GM19438 (cell line): ENCODE measurements at regions not wholly inside any gene's neighbourhood (a gene's known extent, or its start where the extent isn't known, plus 50 kb on each side); places are given as distances from the start of the nearest gene placed in this dataset.
"Not testable (repeated sequence)": the region's sequence is repeated elsewhere in the genome, so short reads cannot be mapped to it uniquely, and the experiment has no call there.

Experiments used
- ATAC-seq: cut with Tn5 transposase; IDR thresholded peaks from one replicate; pipeline ENCODE4 v1.9.1; 2021; ENCODE audit warnings: low read depth; ENCODE audit not compliant: unreplicated experiment

GRCh38 chr20:25853718-25854388 is 157.2 kb upstream of the ZNF337 start:
- not testable (repeated sequence) for ATAC-seq

GRCh38 chr20:25852968-25853717 is 156.5 kb upstream of the ZNF337 start:
- not testable (repeated sequence) for ATAC-seq

- ATAC-seq: not testable (repeated sequence)
Observed at GRCh38 chr20:25850133-25850532, 153.5 kb upstream of the ZNF337 start.

- no peak for ATAC-seq
Observed at GRCh38 chr20:25848222-25848621, 151.6 kb upstream of the ZNF337 start.

- ATAC-seq: not testable (repeated sequence)
Observed at GRCh38 chr20:25844640-25845039, 148.0 kb upstream of the ZNF337 start.

GRCh38 chr20:25813511-25813910 is 116.9 kb upstream of the ZNF337 start:
- not testable (repeated sequence) for ATAC-seq

- not testable (repeated sequence) for ATAC-seq
Observed at GRCh38 chr20:25798174-25798993, 101.7 kb upstream of the ZNF337 start.

GRCh38 chr20:25797062-25797461 is 100.4 kb upstream of the ZNF337 start:
- ATAC-seq: not testable (repeated sequence)

GRCh38 chr20:25777241-25777640 is 80.6 kb upstream of the ZNF337 start:
- not testable (repeated sequence) for ATAC-seq

GRCh38 chr20:25774711-25775110 is 78.1 kb upstream of the ZNF337 start:
- not testable (repeated sequence) for ATAC-seq

GRCh38 chr20:25774203-25774602 is 77.5 kb upstream of the ZNF337 start:
- ATAC-seq: not testable (repeated sequence)

GRCh38 chr20:25772437-25772836 is 75.8 kb upstream of the ZNF337 start:
- ATAC-seq: not testable (repeated sequence)

GRCh38 chr20:25771818-25772217 is 75.2 kb upstream of the ZNF337 start:
- ATAC-seq: not testable (repeated sequence)

GRCh38 chr20:25761596-25761995 is 64.9 kb upstream of the ZNF337 start:
- ATAC-seq: no peak

GRCh38 chr20:25761046-25761445 is 64.4 kb upstream of the ZNF337 start:
- not testable (repeated sequence) for ATAC-seq

GRCh38 chr20:25750765-25751696 is 54.4 kb upstream of the ZNF337 start:
- ATAC-seq: peak; percentile 86

GRCh38 chr20:25750220-25750764 is 53.6 kb upstream of the ZNF337 start:
- no peak for ATAC-seq

GRCh38 chr20:25749649-25750048 is 53.0 kb upstream of the ZNF337 start:
- ATAC-seq: no peak
